ENCODE measurements at regions not wholly inside any gene's neighbourhood (a gene's known extent, or its start where the extent isn't known, plus 50 kb on each side); places are given as distances from the start of the nearest gene placed in this dataset.

- H3K4me3 ChIP-seq (ENCODE audit: low read length), result no peak overlapping the region
- DNase-seq (ENCODE audit: low read depth), result no peak
- no peak for TF ChIP-seq CTCF (conservative IDR thresholded peaks at IDR 0.05; ENCODE audit: low read length)
Measured at GRCh38 chr4:124941267-124941666, 228.7 kb upstream of the ANKRD50 start.

- no peak for TF ChIP-seq CTCF (conservative IDR thresholded peaks at IDR 0.05; ENCODE audit: low read length)
- DNase-seq (ENCODE audit: low read depth), result peak; percentile 96
- H3K4me3 ChIP-seq (ENCODE audit: low read length), result no peak overlapping the region
Measured at GRCh38 chr4:124940387-124940786, 227.9 kb upstream of the ANKRD50 start.

- TF ChIP-seq CTCF (conservative IDR thresholded peaks at IDR 0.05; ENCODE audit: low read length), result no peak
- no peak for DNase-seq (ENCODE audit: low read depth)
Measured at GRCh38 chr4:124939908-124940307, 227.4 kb upstream of the ANKRD50 start.

GRCh38 chr4:124938836-124939235 is 226.3 kb upstream of the ANKRD50 start:
- DNase-seq (ENCODE audit: low read depth), result no peak
- TF ChIP-seq CTCF (conservative IDR thresholded peaks at IDR 0.05; ENCODE audit: low read length), result no peak
- no peak overlapping the region for H3K4me3 ChIP-seq (ENCODE audit: low read length)

More at GRCh38 chr4:124939908-124940307, 227.4 kb upstream of the ANKRD50 start:
- H3K4me3 ChIP-seq (ENCODE audit: low read length), result no peak overlapping the region

GRCh38 chr4:124937993-124938392 is 225.5 kb upstream of the ANKRD50 start:
- H3K4me3 ChIP-seq (ENCODE audit: low read length), result no peak overlapping the region
- no peak for DNase-seq (ENCODE audit: low read depth)
- TF ChIP-seq CTCF (conservative IDR thresholded peaks at IDR 0.05; ENCODE audit: low read length), result no peak

- no peak for TF ChIP-seq CTCF (conservative IDR thresholded peaks at IDR 0.05; ENCODE audit: low read length)
- DNase-seq (ENCODE audit: low read depth), result peak; percentile 66
- H3K4me3 ChIP-seq (ENCODE audit: low read length), result no peak overlapping the region
Measured at GRCh38 chr4:124936427-124936826, 223.9 kb upstream of the ANKRD50 start.

GRCh38 chr4:124934916-124935315 is 222.4 kb upstream of the ANKRD50 start:
- DNase-seq (ENCODE audit: low read depth), result no peak
- TF ChIP-seq CTCF (conservative IDR thresholded peaks at IDR 0.05; ENCODE audit: low read length), result no peak
- no peak overlapping the region for H3K4me3 ChIP-seq (ENCODE audit: low read length)
